Fibroblast of lung (primary cell): ENCODE measurements at regions not wholly inside any gene's neighbourhood (a gene's known extent, or its start where the extent isn't known, plus 50 kb on each side); places are given as distances from the start of the nearest gene placed in this dataset.
"Not testable (repeated sequence)": the region's sequence is repeated elsewhere in the genome, so short reads cannot be mapped to it uniquely, and the experiment has no call there.

Source experiments
- CTCF ChIP-seq, 2 donors: IDR thresholded peaks in 1 of 2; conservative IDR thresholded peaks in 1 of 2; 1 replicate in 1 of 2; 2 replicates in 1 of 2; pipeline ENCODE4 v1.5.1; 2011 to 2012; ENCODE audit warnings: low read length in 2 of 2, control low read depth in 1 of 2, inconsistent platforms in 1 of 2, low read depth in 1 of 2, mild to moderate bottlenecking in 1 of 2
- EZH2 ChIP-seq: IDR thresholded peaks from 2 replicates; pipeline ENCODE4 v1.5.1; 2012; ENCODE audit warnings: low read length, control low read depth, mild to moderate bottlenecking; ENCODE audit errors: missing control alignments

GRCh38 chr16:29229616-29230005 is 176.9 kb downstream of the NPIPB11 start:
- not testable (repeated sequence) for TF ChIP-seq CTCF (conservative IDR thresholded peaks at IDR 0.05 in 1 of 2, IDR thresholded peaks at IDR 0.05 in 1 of 2; ENCODE audit: low read depth in 1 of 2, low read length in 2 of 2); EZH2
